Fibroblast of skin of abdomen (primary cell): ENCODE measurements at regions not wholly inside any gene's neighbourhood (a gene's known extent, or its start where the extent isn't known, plus 50 kb on each side); places are given as distances from the start of the nearest gene placed in this dataset.

Experiments used
- DNase-seq: peaks from one replicate; pipeline ENCODE4 v3.0.0-alpha.2; 2013

- no peak for DNase-seq
These were observed 121.8 kb downstream of the CDC42EP3 start for GRCh38 chr2:37549598-37549997.

GRCh38 chr2:37550190-37550589 lies 121.3 kb downstream of the CDC42EP3 start:
- no peak for DNase-seq

- peak; percentile 10 for DNase-seq
These were observed 119.7 kb downstream of the CDC42EP3 start for GRCh38 chr2:37551783-37552182.

GRCh38 chr2:37552339-37552738 lies 119.1 kb downstream of the CDC42EP3 start:
- DNase-seq: no peak

- DNase-seq: no peak
These were observed 117.9 kb downstream of the CDC42EP3 start for GRCh38 chr2:37553411-37554154.

- DNase-seq: no peak
These were observed 117.3 kb downstream of the CDC42EP3 start for GRCh38 chr2:37554155-37554510.

GRCh38 chr2:37554687-37555086 lies 116.8 kb downstream of the CDC42EP3 start:
- no peak for DNase-seq

- no peak for DNase-seq
These were observed 116.0 kb downstream of the CDC42EP3 start for GRCh38 chr2:37555457-37555856.

GRCh38 chr2:37556256-37556655 lies 115.2 kb downstream of the CDC42EP3 start:
- no peak for DNase-seq

GRCh38 chr2:37558623-37559022 lies 112.8 kb downstream of the CDC42EP3 start:
- DNase-seq: no peak

GRCh38 chr2:37560241-37560848 lies 111.1 kb downstream of the CDC42EP3 start:
- DNase-seq: no peak

- peak; percentile 17 for DNase-seq
These were observed 110.4 kb downstream of the CDC42EP3 start for GRCh38 chr2:37560863-37561614.

GRCh38 chr2:37561615-37562569 lies 109.5 kb downstream of the CDC42EP3 start:
- DNase-seq: peak; percentile 95

GRCh38 chr2:37563375-37564015 lies 107.9 kb downstream of the CDC42EP3 start:
- DNase-seq: peak; percentile 53

- no peak for DNase-seq
These were observed 107.1 kb downstream of the CDC42EP3 start for GRCh38 chr2:37564356-37564755.

- peak; percentile 83 for DNase-seq
These were observed 104.9 kb downstream of the CDC42EP3 start for GRCh38 chr2:37566517-37566981.

- DNase-seq: no peak
These were observed 102.9 kb downstream of the CDC42EP3 start for GRCh38 chr2:37568565-37568964.

- no peak for DNase-seq
These were observed 102.2 kb downstream of the CDC42EP3 start for GRCh38 chr2:37569131-37569823.

- peak; percentile 26 for DNase-seq
These were observed 101.3 kb downstream of the CDC42EP3 start for GRCh38 chr2:37569986-37570679.

GRCh38 chr2:37570773-37571586 lies 100.5 kb downstream of the CDC42EP3 start:
- peak; percentile 87 for DNase-seq
